Cardiac septum (tissue), 1 donor: ENCODE measurements at regions not wholly inside any gene's neighbourhood (a gene's known extent, or its start where the extent isn't known, plus 50 kb on each side); places are given as distances from the start of the nearest gene placed in this dataset.

Experiments
- DNase-seq: peaks from one replicate; pipeline ENCODE4 v3.0.0-alpha.2; 2020; ENCODE audit warnings: low spot score
- intact Hi-C: fragments of 100-400 bp; cut with DNase I; formaldehyde crosslinking; loops from one replicate; pipeline ENCODE4 v1.14.0; 2022
- donor health status: DM: no; HTN: no; CAD: no.

GRCh38 chr22:49097171-49097925, 730.3 kb downstream of the BRD1 start:
- no peak for DNase-seq
- intact Hi-C loops, result no loop called here

GRCh38 chr22:49096476-49096875, 731.2 kb downstream of the BRD1 start:
- no peak for DNase-seq
- intact Hi-C loops, result no loop called here

GRCh38 chr22:49095366-49095765, 732.3 kb downstream of the BRD1 start:
- intact Hi-C loops, result no loop called here
- no peak for DNase-seq

- DNase-seq, result no peak
- intact Hi-C loops, result no loop called here
Observed at GRCh38 chr22:49094858-49095257, 732.8 kb downstream of the BRD1 start.

GRCh38 chr22:49094151-49094550, 733.5 kb downstream of the BRD1 start:
- intact Hi-C loops, result no loop called here
- no peak for DNase-seq

GRCh38 chr22:49093192-49093880, 734.3 kb downstream of the BRD1 start:
- intact Hi-C loops, result no loop called here
- no peak for DNase-seq

GRCh38 chr22:49092716-49093115, 735.0 kb downstream of the BRD1 start:
- DNase-seq, result no peak
- intact Hi-C loops, result no loop called here

- intact Hi-C loops, result no loop called here
- no peak for DNase-seq
Observed at GRCh38 chr22:49091917-49092545, 735.6 kb downstream of the BRD1 start.

GRCh38 chr22:49091451-49091850, 736.2 kb downstream of the BRD1 start:
- no peak for DNase-seq
- intact Hi-C loops, result no loop called here

- DNase-seq, result no peak
- intact Hi-C loops, result no loop called here
Observed at GRCh38 chr22:49090853-49091135, 736.9 kb downstream of the BRD1 start.

- DNase-seq, result no peak
- intact Hi-C loops, result no loop called here
Observed at GRCh38 chr22:49090061-49090852, 737.4 kb downstream of the BRD1 start.

- intact Hi-C loops, result no loop called here
- DNase-seq, result peak; percentile 56
Observed at GRCh38 chr22:49088801-49089791, 738.6 kb downstream of the BRD1 start.

- DNase-seq, result peak; percentile 15
- intact Hi-C loops, result no loop called here
Observed at GRCh38 chr22:49087716-49088601, 739.7 kb downstream of the BRD1 start.

- intact Hi-C loops, result no loop called here
- peak; percentile 20 for DNase-seq
Observed at GRCh38 chr22:49087198-49087597, 740.5 kb downstream of the BRD1 start.

- DNase-seq, result peak; percentile 63
- intact Hi-C loops, result no loop called here
Observed at GRCh38 chr22:49086606-49087157, 741.0 kb downstream of the BRD1 start.

- DNase-seq, result peak; percentile 64
- intact Hi-C loops, result no loop called here
Observed at GRCh38 chr22:49086181-49086580, 741.5 kb downstream of the BRD1 start.

- intact Hi-C loops, result no loop called here
- DNase-seq, result peak; percentile 27
Observed at GRCh38 chr22:49084206-49084605, 743.5 kb downstream of the BRD1 start.

GRCh38 chr22:49083607-49084006, 744.1 kb downstream of the BRD1 start:
- DNase-seq, result peak; percentile 58
- intact Hi-C loops, result no loop called here
